ENCODE measurements at regions not wholly inside any gene's neighbourhood (a gene's known extent, or its start where the extent isn't known, plus 50 kb on each side); places are given as distances from the start of the nearest gene placed in this dataset.

- no peaks in the 10 kb centered on the region for H3K27me3 ChIP-seq
- H3K4me1 ChIP-seq, result no peaks in the 10 kb centered on the region
- no peaks in the 10 kb centered on the region for H3K9me3 ChIP-seq
- intact Hi-C loops (cut with DNase I; ENCODE audit: low total_unique reads), result no loop called here
- no peaks in the 10 kb centered on the region for H3K36me3 ChIP-seq (ENCODE audit: low read depth, missing control alignments)
- H3K4me3 ChIP-seq, result no peak overlapping the region
- TF ChIP-seq, protein P1, sequence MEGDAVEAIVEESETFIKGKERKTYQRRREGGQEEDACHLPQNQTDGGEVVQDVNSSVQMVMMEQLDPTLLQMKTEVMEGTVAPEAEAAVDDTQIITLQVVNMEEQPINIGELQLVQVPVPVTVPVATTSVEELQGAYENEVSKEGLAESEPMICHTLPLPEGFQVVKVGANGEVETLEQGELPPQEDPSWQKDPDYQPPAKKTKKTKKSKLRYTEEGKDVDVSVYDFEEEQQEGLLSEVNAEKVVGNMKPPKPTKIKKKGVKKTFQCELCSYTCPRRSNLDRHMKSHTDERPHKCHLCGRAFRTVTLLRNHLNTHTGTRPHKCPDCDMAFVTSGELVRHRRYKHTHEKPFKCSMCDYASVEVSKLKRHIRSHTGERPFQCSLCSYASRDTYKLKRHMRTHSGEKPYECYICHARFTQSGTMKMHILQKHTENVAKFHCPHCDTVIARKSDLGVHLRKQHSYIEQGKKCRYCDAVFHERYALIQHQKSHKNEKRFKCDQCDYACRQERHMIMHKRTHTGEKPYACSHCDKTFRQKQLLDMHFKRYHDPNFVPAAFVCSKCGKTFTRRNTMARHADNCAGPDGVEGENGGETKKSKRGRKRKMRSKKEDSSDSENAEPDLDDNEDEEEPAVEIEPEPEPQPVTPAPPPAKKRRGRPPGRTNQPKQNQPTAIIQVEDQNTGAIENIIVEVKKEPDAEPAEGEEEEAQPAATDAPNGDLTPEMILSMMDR (IDR thresholded peaks at IDR 0.05), result no peak
- no peak for TF ChIP-seq POLR2A (IDR thresholded peaks at IDR 0.05)
- H3K27ac ChIP-seq, result no peak overlapping the region
- WGBS, 2 donors, result 54 to 73% methylated on average over 2 of the region's 2 CpGs
- no peak for DNase-seq
Observed at GRCh38 chr4:71198958-71199357, 139.9 kb upstream of the SLC4A4 start.

- H3K36me3 ChIP-seq (ENCODE audit: low read depth, missing control alignments), result no peaks in the 10 kb centered on the region
- no peak overlapping the region for H3K27ac ChIP-seq
- no peak for DNase-seq
- H3K4me3 ChIP-seq, result no peak overlapping the region
- intact Hi-C loops (cut with DNase I; ENCODE audit: low total_unique reads), result no loop called here
- no peaks in the 10 kb centered on the region for H3K9me3 ChIP-seq
- no peaks in the 10 kb centered on the region for H3K4me1 ChIP-seq
- no peak for TF ChIP-seq POLR2A (IDR thresholded peaks at IDR 0.05)
- TF ChIP-seq, protein P1 (IDR thresholded peaks at IDR 0.05), result no peak
- WGBS, 2 donors, result 47 to 73% methylated on average over 2 of the region's 2 CpGs
- no peaks in the 10 kb centered on the region for H3K27me3 ChIP-seq
Observed at GRCh38 chr4:71201057-71201456, 137.8 kb upstream of the SLC4A4 start.

DNA sequence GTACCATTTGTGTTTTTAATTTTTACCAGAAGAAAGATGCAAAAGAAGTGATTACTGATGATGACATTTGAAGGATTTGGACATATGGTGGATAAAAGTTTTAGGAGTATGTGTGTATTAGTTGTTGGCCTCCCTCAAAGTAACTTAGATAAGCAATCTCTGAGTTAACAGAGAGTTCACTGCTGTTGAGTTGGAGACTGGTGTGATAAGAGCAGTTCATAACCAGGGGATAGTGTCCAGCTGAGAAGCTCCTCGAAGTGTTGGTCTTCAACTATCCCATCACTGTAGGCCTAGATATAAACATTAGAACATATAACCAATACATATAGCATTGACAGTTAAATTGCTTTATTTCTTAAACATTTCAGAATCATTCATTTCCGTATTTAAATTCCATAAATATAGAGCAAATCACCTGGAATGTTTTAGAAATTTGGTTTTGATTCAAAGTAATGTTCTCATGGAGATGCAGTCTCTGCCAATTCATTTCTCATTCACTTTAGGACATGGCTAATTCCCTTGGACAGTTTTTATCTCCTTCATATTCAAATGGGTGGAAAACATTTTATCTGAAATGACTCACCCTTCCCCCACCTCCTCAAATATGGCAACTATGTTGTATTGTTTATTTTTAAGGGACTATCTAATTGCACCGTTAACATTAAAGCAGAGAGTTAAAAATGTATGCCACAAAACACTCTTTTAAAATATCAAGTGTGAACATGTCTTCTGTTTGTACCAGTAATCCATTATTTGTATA, 136.8 kb upstream of the SLC4A4 start:
- Histone ChIP-seq H3K27ac (no peak overlapping the region), H3K4me1 (no peaks in the 10 kb centered on the region), H3K27me3 (no peaks in the 10 kb centered on the region), H3K4me3 (no peak overlapping the region), H3K36me3 (ENCODE audit: low read depth, missing control alignments) (no peaks in the 10 kb centered on the region), H3K9me3 (no peaks in the 10 kb centered on the region)
- 72 to 74% methylated on average over 3 of the region's 3 CpGs for WGBS, 2 donors
- no peak for DNase-seq
- intact Hi-C loops (cut with DNase I; ENCODE audit: low total_unique reads), result no loop called here
- TF ChIP-seq, protein P1 (IDR thresholded peaks at IDR 0.05), result no peak
- TF ChIP-seq POLR2A (IDR thresholded peaks at IDR 0.05), result no peak

DNA sequence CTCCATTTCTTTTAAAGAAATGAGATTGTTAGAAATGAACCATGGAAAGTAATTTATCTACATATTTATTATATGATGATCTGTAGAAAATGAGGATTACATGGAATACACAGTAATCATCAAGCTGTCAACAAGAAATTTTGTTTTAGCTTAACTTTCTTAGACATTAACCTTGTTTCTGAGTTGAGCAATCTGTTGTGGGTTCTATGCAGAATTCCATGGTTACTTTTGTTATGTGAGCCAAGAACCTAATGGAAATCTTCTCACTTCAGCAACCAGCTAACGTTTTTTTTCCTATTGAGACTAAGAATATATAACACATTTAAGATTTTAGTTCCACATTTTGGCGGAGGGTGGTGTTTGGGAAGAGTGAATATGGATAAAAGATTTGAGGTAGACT, 136.1 kb upstream of the SLC4A4 start:
- Histone ChIP-seq H3K4me3 (no peak overlapping the region), H3K27me3 (no peaks in the 10 kb centered on the region), H3K27ac (no peak overlapping the region), H3K4me1 (no peaks in the 10 kb centered on the region), H3K9me3 (no peaks in the 10 kb centered on the region), H3K36me3 (ENCODE audit: low read depth, missing control alignments) (no peaks in the 10 kb centered on the region)
- 68 to 84% methylated on average over 2 of the region's 2 CpGs for WGBS, 2 donors
- intact Hi-C loops (cut with DNase I; ENCODE audit: low total_unique reads), result no loop called here
- no peak for TF ChIP-seq POLR2A (IDR thresholded peaks at IDR 0.05)
- TF ChIP-seq, protein P1 (IDR thresholded peaks at IDR 0.05), result no peak
- DNase-seq, result no peak

DNA sequence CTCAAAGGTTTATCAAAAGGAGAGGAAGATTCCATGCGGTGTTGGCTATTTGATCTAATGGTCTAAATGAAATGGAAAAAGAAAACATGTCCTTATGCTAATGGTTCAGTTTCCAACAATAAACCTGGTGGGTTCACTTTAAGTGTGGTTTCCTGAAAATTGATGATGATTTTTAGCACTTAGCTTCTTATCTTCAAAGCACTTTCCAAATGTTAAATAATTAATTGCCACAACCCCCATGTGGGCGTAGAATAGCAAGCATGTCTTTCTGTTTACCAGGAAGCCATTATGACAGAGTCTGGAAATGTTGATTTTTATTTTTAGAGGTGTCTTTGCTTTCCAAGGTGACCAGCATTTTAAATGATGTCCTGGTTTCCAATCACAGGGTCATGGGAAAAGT, 134.8 kb upstream of the SLC4A4 start:
- no peaks in the 10 kb centered on the region for H3K9me3 ChIP-seq
- no peaks in the 10 kb centered on the region for H3K4me1 ChIP-seq
- H3K27me3 ChIP-seq, result no peaks in the 10 kb centered on the region
- H3K4me3 ChIP-seq, result no peak overlapping the region
- DNase-seq, result no peak
- TF ChIP-seq, protein P1 (IDR thresholded peaks at IDR 0.05), result no peak
- TF ChIP-seq POLR2A (IDR thresholded peaks at IDR 0.05), result no peak
- 72 to 88% methylated on average over 2 of the region's 2 CpGs for WGBS, 2 donors
- intact Hi-C loops (cut with DNase I; ENCODE audit: low total_unique reads), result no loop called here
- no peak overlapping the region for H3K27ac ChIP-seq
- H3K36me3 ChIP-seq (ENCODE audit: low read depth, missing control alignments), result no peaks in the 10 kb centered on the region
